ENCODE measurements at regions not wholly inside any gene's neighbourhood (a gene's known extent, or its start where the extent isn't known, plus 50 kb on each side); places are given as distances from the start of the nearest gene placed in this dataset.

- no peak for DNase-seq (ENCODE audit: low read depth)
- no peak for TF ChIP-seq CTCF (IDR thresholded peaks at IDR 0.05; ENCODE audit: low read depth, low read length, missing control alignments)
Measured at GRCh38 chr6:19478273-19478672, 358.9 kb upstream of the ID4 start.

GRCh38 chr6:19478992-19479391, 358.2 kb upstream of the ID4 start:
- no peak overlapping the region for H3K4me3 ChIP-seq (ENCODE audit: low read depth, low read length)
- no peak for DNase-seq (ENCODE audit: low read depth)
- TF ChIP-seq CTCF (IDR thresholded peaks at IDR 0.05; ENCODE audit: low read depth, low read length, missing control alignments), result no peak

More at GRCh38 chr6:19478273-19478672, 358.9 kb upstream of the ID4 start:
- no peak overlapping the region for H3K4me3 ChIP-seq (ENCODE audit: low read depth, low read length)

- no peak for DNase-seq (ENCODE audit: low read depth)
- TF ChIP-seq CTCF (IDR thresholded peaks at IDR 0.05; ENCODE audit: low read depth, low read length, missing control alignments), result no peak
- H3K4me3 ChIP-seq (ENCODE audit: low read depth, low read length), result no peak overlapping the region
Measured at GRCh38 chr6:19479551-19479950, 357.6 kb upstream of the ID4 start.

GRCh38 chr6:19492636-19493405, 344.3 kb upstream of the ID4 start:
- H3K4me3 ChIP-seq (ENCODE audit: low read depth, low read length), result no peak overlapping the region
- no peak for DNase-seq (ENCODE audit: low read depth)
- no peak for TF ChIP-seq CTCF (IDR thresholded peaks at IDR 0.05; ENCODE audit: low read depth, low read length, missing control alignments)

- DNase-seq (ENCODE audit: low read depth), result no peak
- TF ChIP-seq CTCF (IDR thresholded peaks at IDR 0.05; ENCODE audit: low read depth, low read length, missing control alignments), result no peak
- no peak overlapping the region for H3K4me3 ChIP-seq (ENCODE audit: low read depth, low read length)
Measured at GRCh38 chr6:19501737-19502245, 335.4 kb upstream of the ID4 start.

- TF ChIP-seq CTCF (IDR thresholded peaks at IDR 0.05; ENCODE audit: low read depth, low read length, missing control alignments), result no peak
- DNase-seq (ENCODE audit: low read depth), result no peak
- no peak overlapping the region for H3K4me3 ChIP-seq (ENCODE audit: low read depth, low read length)
Measured at GRCh38 chr6:19502301-19502700, 334.9 kb upstream of the ID4 start.

GRCh38 chr6:19515939-19516338, 321.2 kb upstream of the ID4 start:
- no peak overlapping the region for H3K4me3 ChIP-seq (ENCODE audit: low read depth, low read length)
- TF ChIP-seq CTCF (IDR thresholded peaks at IDR 0.05; ENCODE audit: low read depth, low read length, missing control alignments), result no peak

More at GRCh38 chr6:19515939-19516338, 321.2 kb upstream of the ID4 start:
- no peak for DNase-seq (ENCODE audit: low read depth)

Measured in GM12864 (cell line).